GM19463 (cell line): ENCODE measurements at regions not wholly inside any gene's neighbourhood (a gene's known extent, or its start where the extent isn't known, plus 50 kb on each side); places are given as distances from the start of the nearest gene placed in this dataset.
"Not testable (repeated sequence)": the region's sequence is repeated elsewhere in the genome, so short reads cannot be mapped to it uniquely, and the experiment has no call there.

ENCODE experiments used
- ATAC-seq: cut with Tn5 transposase; IDR thresholded peaks from one replicate; pipeline ENCODE4 v1.9.1; 2021; ENCODE audit warnings: mild to moderate bottlenecking, moderate library complexity; ENCODE audit not compliant: unreplicated experiment

DNA sequence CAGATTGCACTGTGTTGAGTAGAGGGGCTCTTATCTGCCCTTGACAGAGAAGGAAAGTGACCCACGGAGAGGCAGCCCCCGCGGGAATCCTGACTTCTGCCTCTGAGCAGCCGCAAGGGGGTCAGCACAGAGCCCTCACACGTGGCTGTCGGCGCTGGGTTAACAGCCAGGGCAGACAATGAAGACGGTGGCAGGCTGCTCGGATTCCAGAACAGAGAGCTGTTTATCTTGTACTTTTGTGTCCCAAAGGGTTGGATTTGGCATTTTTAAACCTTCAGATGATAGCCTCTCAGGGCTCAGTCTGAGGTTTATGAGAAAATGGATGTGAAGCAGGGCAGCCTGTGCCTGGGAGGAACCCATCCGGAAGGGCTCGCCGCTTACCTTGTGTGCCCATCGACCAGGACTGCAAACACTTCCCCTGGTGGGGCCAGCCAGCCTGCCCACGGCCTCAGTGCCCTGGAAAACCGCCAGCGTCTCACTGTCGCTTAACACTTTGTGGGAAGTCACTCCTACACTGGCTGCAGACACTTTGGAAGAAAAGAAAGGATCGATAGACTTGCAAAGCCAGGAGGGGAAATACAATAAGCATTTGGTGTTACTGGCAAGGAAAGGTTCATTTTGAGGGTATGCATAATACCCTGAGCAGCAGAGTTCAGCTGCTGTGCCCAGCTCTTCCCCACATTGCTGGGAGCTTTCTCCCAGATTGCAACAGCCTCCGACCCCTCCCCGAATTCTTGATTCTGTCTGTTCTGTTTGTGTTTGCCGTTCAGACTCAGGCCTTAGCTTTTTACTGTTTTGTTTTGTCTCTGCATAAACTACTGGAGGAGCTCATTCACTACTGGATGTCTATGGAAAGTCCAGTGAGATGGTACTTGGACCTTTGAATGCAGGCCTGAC, 325.3 kb upstream of the MYT1L start:
- ATAC-seq: no peak

DNA sequence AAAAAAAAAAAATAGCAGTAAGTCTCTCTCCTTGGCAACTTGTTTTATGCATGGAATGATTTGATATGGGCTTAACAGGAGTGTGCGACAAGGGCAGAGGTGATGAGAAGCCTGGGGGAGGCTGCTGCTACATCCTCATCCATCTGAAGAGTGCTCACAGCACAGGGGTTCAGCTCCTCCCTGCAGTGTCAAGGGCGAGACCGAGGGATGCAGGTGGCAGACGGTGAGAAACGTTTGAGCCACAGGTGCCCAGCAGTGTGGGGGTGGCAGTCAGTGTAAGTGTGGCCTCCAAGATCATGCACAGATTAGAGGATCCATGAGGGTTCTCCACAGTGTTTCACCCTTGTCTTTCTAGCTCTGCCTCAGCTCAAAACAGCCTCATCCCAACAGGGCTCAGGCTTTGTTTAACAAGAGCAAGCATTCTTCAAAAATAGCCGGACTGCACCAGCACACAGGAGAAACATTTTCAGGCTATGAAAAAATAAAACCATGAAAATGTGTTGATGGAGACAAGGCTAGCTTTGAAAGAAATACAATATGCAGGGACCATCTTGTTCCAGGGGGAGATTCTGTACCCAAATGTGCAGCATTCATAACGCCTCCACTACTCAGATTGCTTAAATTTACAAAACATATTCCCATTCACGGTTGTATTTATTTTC, 324.5 kb upstream of the MYT1L start:
- no peak for ATAC-seq

DNA sequence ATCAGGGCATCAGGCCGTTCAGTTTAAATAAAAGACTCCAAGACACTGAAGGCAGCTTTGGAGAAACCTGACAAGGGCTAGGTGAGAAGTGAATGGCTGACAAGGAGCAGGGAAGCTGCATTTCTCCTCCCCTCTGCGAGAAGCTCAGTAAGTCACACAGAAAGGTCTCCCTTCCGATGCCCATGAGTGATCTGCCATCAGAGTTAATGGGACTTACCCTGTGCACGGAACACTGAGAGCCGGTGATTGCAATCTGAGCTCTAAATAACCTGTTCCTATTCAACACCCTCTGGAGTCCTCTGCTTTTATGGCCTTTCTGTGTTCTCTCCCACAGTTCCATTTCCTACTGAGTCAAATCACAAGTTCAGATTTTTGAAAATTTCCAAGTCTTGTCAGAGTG, 322.2 kb upstream of the MYT1L start:
- no peak for ATAC-seq

DNA sequence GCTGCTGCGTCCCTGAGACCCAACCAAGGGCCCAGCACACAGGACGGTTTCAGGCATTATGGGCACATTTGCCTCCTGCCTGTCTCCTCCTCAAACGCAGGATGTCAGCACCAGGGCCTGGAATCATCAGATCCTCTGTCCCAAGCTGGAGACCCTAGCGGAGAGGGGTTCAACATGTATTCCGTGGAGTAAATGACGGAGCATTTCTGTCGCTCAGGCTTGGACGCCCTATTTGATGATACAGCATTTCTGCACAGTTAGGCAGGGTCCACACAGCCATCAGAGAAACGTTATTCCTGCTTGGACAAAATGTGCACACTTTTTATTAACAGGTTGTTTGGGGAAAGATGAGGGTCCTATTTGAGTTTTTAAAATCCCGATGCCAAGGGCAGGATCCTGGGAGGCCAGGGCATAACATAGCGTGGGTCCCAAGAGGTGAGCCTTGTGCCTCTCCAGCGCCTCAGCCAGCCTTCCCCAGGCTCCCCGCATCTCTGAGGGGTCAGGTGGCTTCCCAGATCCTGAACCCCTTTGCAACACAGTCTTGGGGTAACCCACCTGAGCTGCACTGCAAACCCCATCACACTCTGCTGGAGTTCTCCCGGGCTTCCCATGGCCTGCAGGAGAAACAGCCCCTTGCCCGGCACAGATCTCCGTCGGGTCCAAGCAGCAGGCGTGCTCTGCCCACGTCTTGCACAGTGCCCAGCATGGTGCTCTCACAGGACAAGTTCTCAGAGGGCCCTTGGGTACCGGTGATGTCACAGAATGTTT, 319.7 kb upstream of the MYT1L start:
- ATAC-seq: no peak

DNA sequence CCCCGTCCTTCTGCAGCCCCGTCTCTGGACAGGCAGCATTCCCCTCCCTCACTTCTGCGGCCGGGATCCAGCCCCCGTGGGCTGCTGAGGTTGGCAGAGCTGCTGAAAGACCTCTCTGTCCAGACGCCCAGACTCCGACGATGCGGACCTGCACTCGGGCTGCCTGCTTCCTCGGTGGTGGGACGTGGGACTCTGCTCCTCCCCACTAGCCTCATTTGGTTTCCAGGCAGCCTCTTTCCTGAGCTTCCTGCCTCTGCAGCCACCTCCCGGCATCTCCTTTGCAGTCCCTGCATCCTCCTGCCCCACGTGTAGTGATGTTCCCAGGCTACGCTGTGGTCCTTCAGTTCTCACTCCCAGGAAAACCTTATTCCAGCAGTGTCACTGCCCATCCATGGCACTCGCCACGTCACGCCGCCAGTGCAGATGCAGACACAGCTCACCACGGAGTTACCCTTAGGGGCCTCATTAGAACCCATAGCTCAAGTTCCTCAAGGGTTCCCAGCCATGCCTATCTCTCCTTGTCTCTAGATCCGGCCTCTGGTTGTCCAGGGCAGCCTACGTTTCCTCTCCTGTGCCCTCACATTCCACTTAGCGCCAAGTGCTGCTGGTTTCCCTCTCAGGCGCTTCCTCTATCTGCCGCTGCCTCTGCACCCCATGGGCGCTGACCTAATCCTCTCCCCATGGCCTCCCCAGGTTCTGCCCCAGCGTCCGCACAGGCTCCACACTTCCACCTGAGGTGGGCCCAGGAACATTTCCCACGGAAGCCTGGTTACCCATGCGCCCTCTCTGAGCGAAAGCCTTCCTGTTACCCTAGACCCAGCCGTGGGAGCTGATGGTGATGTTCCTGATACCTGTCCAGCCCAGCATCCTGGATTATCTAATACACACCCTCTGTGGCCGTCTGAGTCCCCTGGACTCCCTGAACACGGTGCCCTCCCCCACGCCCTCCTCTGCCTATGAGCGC, 318.3 kb upstream of the MYT1L start:
- ATAC-seq: no peak

DNA sequence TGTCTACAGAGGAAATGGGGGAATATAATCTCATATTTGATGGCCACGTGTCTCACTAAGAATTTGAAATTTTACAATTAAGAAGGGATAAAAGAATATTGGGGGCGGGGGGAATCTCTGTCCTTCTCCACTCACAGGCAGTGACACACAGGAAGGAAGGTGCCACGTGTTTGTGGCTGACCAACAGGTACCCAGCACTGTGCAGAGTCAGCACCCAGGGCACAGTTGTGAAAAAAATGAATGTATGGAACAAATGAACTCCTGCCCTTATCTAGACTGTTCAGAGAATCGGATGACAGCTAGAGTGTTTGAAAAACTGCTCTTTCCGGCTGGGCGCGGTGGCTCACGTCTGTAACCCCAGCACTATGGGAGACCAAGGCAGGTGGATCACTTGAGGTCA, 317.0 kb upstream of the MYT1L start:
- ATAC-seq: no peak

DNA sequence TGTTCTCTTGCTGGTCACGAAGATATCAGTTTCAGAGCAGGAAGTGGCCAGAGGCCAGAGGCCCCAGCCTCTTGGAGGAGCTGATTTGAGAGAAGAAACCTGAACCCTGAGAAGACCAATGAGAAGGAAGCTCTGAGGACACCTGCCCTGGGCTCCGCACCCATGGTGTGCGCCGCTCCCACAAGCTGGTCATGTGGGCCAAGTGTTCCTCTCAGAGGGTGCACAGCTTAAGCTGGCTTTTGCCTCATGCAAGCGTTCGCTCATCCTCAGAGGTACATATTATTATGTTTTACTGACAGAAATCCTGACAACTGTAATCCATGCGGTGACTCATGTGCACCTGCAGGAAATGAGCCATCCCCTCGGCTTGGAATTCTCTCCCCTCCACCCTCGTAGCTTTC, 316.1 kb upstream of the MYT1L start:
- ATAC-seq: peak; percentile 4

DNA sequence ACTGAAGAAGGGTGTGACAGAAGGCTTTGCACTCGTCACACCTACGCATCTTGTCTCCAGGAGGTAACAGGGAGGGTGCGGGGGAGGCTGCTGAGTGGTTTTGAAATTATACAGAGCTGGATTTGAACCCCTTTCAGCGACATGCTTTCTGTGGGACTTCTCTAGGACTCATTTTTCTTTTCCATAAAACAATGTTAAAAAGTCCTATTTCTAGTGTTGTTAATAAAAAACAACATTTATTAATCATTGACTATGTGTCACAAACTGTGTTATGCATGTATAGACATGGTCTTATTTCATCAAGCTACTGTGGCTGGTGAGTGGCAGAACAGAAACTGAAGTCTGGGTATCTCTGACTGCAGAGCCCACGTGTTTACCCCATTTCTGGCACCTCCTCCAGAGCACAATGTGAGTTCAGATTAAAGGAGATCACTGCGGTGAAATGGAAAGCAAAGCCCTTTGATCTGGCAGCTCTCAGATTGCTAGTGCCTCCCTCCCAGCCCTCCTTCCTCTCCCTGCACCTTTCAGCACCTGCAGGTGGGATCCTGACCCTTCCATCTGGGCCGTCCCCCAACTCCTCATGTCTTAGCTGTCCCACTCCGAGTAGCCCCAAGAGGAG, 315.5 kb upstream of the MYT1L start:
- ATAC-seq: peak; percentile 70

DNA sequence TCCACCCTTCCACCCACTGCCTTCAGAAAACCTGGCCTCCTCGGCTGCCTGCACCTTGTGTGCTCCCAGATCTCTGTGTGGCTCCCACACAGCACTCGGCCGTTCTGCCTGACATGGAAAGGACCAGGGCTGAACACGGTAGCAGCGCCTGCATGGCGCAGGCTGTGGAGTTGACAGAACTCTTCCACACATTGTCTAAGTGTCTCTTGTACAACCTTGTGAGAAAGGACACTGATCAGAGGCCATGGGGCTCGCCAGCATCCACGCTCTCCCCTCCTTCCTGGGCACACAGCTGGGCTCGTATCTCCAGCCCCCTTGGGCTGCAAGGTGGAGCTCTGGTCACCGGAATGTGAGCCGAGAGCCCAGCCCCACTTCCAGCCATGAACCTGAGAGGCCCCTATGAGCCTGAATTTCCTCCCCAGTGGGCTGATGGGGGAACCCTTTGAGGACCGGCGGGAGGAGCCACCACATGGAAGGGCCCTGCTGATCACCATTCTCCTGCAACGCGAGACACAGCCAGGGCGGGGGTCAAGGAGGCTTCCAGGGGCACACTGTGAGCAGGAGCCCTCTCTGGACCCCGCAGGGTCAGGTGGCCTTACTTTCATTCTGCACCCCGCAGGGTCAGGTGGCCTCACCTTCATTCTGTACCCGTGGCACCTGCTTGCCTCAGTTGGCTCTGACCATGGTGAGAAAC, 314.2 kb upstream of the MYT1L start:
- no peak for ATAC-seq

DNA sequence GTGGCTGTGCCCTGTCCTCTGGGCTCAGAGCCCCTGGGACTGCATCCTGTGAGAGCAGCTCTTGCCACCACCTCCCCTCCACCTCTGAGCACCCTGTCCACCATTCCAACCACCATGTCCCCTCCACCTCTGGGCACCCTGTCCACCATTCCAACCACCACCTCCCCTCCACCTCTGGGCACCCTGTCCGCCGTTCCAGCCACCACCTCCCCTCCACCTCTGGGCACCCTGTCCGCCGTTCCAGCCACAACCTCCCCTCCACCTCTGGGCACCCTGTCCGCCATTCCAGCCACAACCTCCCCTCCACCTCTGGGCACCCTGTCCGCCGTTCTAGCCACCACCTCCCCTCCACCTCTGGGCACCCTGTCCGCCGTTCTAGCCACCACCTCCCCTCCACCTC, 313.7 kb upstream of the MYT1L start:
- not testable (repeated sequence) for ATAC-seq

DNA sequence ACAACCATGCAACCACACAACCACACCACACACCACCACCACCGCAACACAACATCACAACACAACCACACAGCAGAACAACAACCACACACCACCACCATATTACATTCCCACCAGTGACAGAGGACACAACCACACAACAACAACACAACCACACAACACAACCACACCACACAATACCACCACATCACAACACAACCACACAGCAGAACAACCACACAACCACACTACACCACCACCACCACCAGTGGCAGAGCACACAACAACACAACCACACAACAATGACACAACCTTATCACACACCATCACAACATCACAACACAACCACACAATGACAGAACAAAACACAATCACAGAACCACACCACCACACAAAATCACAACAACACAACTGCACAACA, 313.0 kb upstream of the MYT1L start:
- ATAC-seq: no peak

DNA sequence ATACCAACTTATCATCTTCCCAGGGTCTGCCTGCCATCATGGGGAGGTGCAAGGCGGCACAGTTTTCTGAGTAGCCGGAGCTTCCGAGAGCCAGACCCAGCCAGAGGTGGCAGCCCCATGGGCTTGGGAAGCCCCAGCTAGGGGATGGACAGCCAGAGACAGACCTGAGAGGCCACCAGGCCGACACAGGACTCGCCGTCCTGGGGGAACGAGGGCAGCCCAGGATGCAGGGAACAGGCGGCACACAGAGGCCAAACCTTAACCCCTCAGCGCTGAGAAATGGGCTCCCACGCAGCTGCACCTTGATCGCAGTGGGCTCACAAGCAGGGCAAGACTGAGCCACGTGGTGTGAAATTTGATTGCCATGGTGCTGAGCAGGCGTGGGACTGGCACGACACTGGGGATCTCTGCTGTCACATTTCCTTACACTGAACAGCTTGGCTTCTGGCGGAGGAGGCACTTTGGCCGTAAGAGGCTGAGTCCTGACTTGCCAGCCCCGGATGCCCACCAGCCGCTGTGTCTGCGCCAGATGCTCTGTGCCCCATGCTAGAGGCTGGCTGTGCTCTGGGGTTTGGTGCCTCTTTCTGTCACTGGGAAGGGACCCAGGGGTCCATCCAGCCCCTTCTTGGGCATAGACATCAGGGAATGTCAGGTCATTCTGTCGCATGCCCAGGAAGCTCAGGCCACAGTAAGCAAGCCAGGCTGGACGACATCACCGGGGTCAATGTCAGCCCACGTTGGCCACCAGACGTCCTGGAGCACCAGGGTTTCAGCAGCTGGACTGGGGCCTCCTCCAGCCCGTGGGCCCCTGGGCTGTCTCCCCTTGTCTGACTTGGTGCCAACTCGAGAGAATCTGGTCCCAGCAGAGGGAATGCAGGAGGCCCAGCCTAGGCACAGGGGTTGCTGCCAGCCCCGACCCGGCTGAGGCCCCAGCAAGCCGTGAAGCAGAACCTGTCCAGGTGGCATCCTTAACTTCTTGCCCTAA, 312.1 kb upstream of the MYT1L start:
- ATAC-seq: no peak

DNA sequence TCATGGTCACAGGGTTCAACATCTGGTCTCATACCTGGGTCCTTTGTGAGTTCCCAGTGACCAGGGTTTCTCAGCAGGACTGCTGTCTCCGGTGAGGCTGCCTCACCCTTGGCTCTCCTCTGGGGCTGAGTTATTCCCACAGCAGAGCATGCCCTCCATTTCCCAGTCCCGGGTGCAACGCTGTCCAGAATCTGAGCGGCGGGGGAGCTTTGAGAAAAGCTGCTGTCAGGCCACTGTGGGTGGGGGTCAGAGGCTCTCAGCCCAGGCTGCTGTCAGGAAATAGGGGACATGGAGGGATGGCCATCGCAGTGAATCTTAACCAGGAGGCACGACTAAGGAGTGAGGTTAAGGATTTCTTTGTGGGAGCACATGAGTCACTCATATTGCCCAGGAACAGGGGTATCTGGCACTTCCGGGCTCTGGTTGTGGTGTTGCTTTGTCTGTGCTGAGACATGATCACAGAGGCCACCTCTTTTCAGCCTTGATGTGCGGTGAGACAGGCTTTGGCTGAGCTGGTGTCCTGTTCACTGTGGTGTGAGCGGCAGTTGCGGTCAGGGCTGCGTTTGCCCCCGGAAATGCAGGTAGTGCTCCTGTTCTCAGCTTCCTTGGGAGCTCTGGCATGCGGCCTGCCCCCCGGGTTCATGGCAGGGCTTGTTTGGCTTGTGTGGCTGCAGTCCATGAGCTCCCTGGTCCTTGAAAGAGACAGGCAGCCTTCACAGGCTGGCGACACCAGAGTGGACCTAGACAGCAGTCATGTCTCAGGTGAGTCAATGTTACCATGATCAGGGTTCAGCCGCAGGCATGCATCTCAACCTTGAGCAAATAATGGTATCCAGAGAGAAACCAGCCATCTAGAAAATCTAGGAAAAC, 310.7 kb upstream of the MYT1L start:
- ATAC-seq: no peak

DNA sequence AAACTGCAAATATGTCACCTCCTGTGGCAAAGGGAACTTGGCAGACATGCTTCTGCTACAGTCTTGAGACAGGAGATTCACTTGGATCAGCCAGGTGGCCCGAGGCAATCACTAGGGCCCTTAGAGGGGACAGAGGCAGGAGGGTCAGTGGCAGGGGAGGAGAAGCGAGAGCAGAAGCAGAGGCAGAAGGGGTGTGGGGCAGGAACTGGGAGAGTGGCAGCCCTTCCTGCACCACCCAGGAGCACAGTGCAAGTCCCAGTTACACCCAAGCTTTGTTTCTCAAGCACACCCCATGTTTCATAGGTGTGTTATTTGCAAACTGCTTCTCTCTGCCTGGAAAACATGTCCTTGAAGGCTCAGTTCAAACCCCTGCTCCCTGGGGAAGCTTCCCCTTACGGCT, 309.7 kb upstream of the MYT1L start:
- no peak for ATAC-seq

DNA sequence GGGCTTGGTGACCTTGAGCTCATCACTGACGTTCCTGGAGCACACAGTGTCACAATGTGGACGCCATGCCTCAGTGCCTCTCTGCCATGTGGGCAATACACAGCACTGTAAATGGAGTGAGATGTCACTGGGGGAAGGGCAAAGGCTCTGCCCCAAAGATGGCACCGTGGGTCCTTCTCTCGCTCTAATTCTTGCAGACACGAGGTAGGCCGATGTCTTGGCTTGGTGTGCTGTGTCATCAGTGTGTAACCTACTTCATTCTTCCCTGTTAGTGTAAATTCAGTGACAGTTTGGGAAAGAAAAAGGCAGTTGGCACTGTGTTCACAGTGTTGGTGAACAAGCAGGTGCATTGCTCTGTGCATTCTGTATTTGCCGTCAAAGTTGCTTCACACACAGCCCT, 309.3 kb upstream of the MYT1L start:
- no peak for ATAC-seq

DNA sequence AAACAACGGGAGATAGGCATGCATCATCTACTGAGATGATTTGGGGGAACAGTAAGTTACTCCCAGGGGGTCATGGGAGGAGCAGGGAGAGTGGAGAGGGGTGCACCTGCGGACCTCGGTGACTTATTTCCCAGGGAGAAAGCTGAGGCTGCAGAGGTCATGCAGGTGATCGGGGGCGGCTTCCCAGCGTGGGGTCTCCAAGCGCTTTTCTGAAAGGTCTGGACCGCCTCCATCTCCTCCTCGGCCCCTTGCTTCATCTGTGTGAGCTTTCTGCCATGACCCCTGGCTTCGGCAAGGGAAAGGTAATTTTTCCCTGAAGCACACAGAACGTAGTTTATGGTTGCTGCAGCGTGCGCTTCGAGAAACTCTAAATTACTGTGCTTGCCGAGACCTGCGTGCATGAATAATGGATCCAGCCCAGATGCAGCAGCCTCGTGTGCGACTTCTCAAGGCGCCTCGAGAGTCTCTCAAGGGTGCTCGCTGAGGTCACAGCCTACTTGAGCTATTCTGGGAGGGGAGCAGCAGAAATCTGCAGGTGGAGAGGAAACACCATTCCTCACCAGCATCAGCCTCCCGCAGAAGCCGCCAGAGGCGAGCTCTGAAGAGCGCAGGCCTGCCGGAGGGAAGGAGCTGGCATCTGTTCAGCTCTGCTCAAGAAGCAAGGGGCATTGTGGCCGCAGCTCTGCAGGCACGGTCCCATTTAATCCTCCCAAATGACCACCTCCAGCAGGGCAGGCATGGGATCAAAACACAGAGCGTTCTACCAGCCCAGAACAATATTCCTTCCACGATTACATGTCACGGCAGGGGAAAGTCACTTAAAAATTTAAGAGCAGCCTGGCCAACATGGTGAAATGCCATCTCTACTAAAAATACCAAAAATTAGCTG, 308.4 kb upstream of the MYT1L start:
- ATAC-seq: no peak
